ENCODE measurements at regions not wholly inside any gene's neighbourhood (a gene's known extent, or its start where the extent isn't known, plus 50 kb on each side); places are given as distances from the start of the nearest gene placed in this dataset.

GRCh38 chr10:14405076-14406065, 74.6 kb upstream of the FRMD4A start:
- Histone ChIP-seq H3K4me3 (no peak overlapping the region), H3K27me3 (peaks cover 0 to 6% (median 0%) of the 10 kb centered on the region in 3 donors), H3K36me3 (no peaks in the 10 kb centered on the region), H3K27ac (no peak overlapping the region), H3K9me3 (no peaks in the 10 kb centered on the region), H3K4me1 (no peaks in the 10 kb centered on the region)
- no peak for DNase-seq
- in situ Hi-C loops (cut with MboI; ENCODE audit: low sequenced_read_pairs in 4 of 4), result no loop called here
- intact Hi-C loops (cut with DNase I; ENCODE audit: low total_unique reads), result no loop called here
- no peak for ATAC-seq
- TF ChIP-seq POLR2A (IDR thresholded peaks at IDR 0.05) (no peak), CTCF (IDR thresholded peaks at IDR 0.05 in 4 of 5, conservative IDR thresholded peaks at IDR 0.05 in 1 of 5) (no peak)

- Histone ChIP-seq H3K4me1 (no peaks in the 10 kb centered on the region), H3K27ac (no peak overlapping the region), H3K27me3 (peaks cover 0 to 6% (median 0%) of the 10 kb centered on the region in 3 donors), H3K36me3 (no peaks in the 10 kb centered on the region), H3K4me3 (no peak overlapping the region), H3K9me3 (no peaks in the 10 kb centered on the region)
- in situ Hi-C loops (cut with MboI; ENCODE audit: low sequenced_read_pairs in 4 of 4) (no loop called here), intact Hi-C loops (cut with DNase I; ENCODE audit: low total_unique reads) (no loop called here)
- DNase-seq, result no peak
- TF ChIP-seq POLR2A (IDR thresholded peaks at IDR 0.05) (no peak), CTCF (IDR thresholded peaks at IDR 0.05 in 4 of 5, conservative IDR thresholded peaks at IDR 0.05 in 1 of 5) (no peak)
- no peak for ATAC-seq
Measured at GRCh38 chr10:14403881-14404623, 73.3 kb upstream of the FRMD4A start.

GRCh38 chr10:14403359-14403758, 72.6 kb upstream of the FRMD4A start:
- intact Hi-C loops (cut with DNase I; ENCODE audit: low total_unique reads) (no loop called here), in situ Hi-C loops (cut with MboI; ENCODE audit: low sequenced_read_pairs in 4 of 4) (no loop called here)
- Histone ChIP-seq H3K9me3 (no peaks in the 10 kb centered on the region), H3K4me3 (no peak overlapping the region), H3K27me3 (peaks cover 0 to 6% (median 0%) of the 10 kb centered on the region in 3 donors), H3K36me3 (no peaks in the 10 kb centered on the region), H3K4me1 (no peaks in the 10 kb centered on the region), H3K27ac (no peak overlapping the region)
- DNase-seq, result no peak
- no peak for ATAC-seq
- no peak for TF ChIP-seq POLR2A (IDR thresholded peaks at IDR 0.05)
- no peak for TF ChIP-seq CTCF (IDR thresholded peaks at IDR 0.05 in 4 of 5, conservative IDR thresholded peaks at IDR 0.05 in 1 of 5)

GRCh38 chr10:14399641-14400040, 68.9 kb upstream of the FRMD4A start:
- in situ Hi-C loops (cut with MboI; ENCODE audit: low sequenced_read_pairs in 4 of 4), result no loop called here
- intact Hi-C loops (cut with DNase I; ENCODE audit: low total_unique reads), result no loop called here

More at GRCh38 chr10:14399641-14400040, 68.9 kb upstream of the FRMD4A start:
- ATAC-seq (no peak), DNase-seq (no peak)
- Histone ChIP-seq H3K4me1 (no peaks in the 10 kb centered on the region), H3K9me3 (no peaks in the 10 kb centered on the region), H3K27me3 (no peaks in the 10 kb centered on the region), H3K4me3 (no peak overlapping the region), H3K27ac (no peak overlapping the region), H3K36me3 (no peaks in the 10 kb centered on the region)
- TF ChIP-seq CTCF (IDR thresholded peaks at IDR 0.05 in 4 of 5, conservative IDR thresholded peaks at IDR 0.05 in 1 of 5) (no peak), POLR2A (IDR thresholded peaks at IDR 0.05) (no peak)
